H1 (cell line): ENCODE measurements at regions not wholly inside any gene's neighbourhood (a gene's known extent, or its start where the extent isn't known, plus 50 kb on each side); places are given as distances from the start of the nearest gene placed in this dataset.

ENCODE experiments used
- CTCF ChIA-PET: fragments of 300-600 bp; sonication (Branson Sonifier 250); formaldehyde crosslinking; loops from one replicate; lab custom pipeline; 2021; ENCODE audit not compliant: partially characterized antibody; lab: Charles Lee
- POLR2A ChIA-PET: fragments of 300-600 bp; sonication (Branson Sonifier 250); formaldehyde crosslinking; loops from one replicate; lab custom pipeline; 2021; ENCODE audit warnings: inconsistent platforms; ENCODE audit not compliant: partially characterized antibody; lab: Charles Lee
- DNase-seq, 2 experiments: peaks; one replicate each; pipeline versions ENCODE4 v3.0.0 to v3.0.0-alpha.2; 2010 to 2022; ENCODE audit warnings: low spot score in 2 of 2, low read depth in 1 of 2, mixed read lengths in 1 of 2
- FAIRE-seq: peaks from 2 replicates; lab custom pipeline; 2011; peaks lifted over from hg19 to GRCh38; lab: Jason Lieb, UNC
- H2AFZ ChIP-seq: 2 replicates; pipeline ENCODE4 v1.8.1; 2012; ENCODE audit warnings: low read length, inconsistent platforms
- H2AK5ac ChIP-seq: 2 replicates; pipeline ENCODE4 v1.6.1; 2013; ENCODE audit warnings: low read depth, low read length
- H2BK120ac ChIP-seq: replicated peaks from 2 replicates; pipeline ENCODE3; 2013; ENCODE audit warnings: low read depth, low read length, inconsistent platforms
- H2BK12ac ChIP-seq: 2 replicates; pipeline ENCODE4 v1.6.1; 2013; ENCODE audit warnings: low read depth, low read length
- H2BK15ac ChIP-seq: 2 replicates; pipeline ENCODE4 v1.6.1; 2013; ENCODE audit warnings: low read length
- H2BK20ac ChIP-seq: 2 replicates; pipeline ENCODE4 v1.6.1; 2013; ENCODE audit warnings: low read length
- H2BK5ac ChIP-seq: 2 replicates; pipeline ENCODE4 v1.6.1; 2013; ENCODE audit warnings: low read depth, low read length
- H3K14ac ChIP-seq: 2 replicates; pipeline ENCODE4 v1.6.1; 2013; ENCODE audit warnings: inconsistent platforms; ENCODE audit not compliant: insufficient read length
- H3K18ac ChIP-seq: 2 replicates; pipeline ENCODE4 v1.6.1; 2013; ENCODE audit warnings: low read length; ENCODE audit errors: extremely low read depth
- H3K23ac ChIP-seq: 2 replicates; pipeline ENCODE4 v1.6.1; 2013; ENCODE audit warnings: inconsistent platforms; ENCODE audit not compliant: insufficient read length
- H3K23me2 ChIP-seq: 2 replicates; pipeline ENCODE4 v1.6.1; 2013; ENCODE audit warnings: low read depth, low read length
- H3K27ac ChIP-seq: 2 replicates; pipeline ENCODE4 v1.6.1; 2011; ENCODE audit warnings: low read depth, low read length, inconsistent platforms
- H3K27me3 ChIP-seq, 4 experiments: replicated peaks in 1 of 4; 1 replicate in 1 of 4; 2 replicates in 3 of 4; pipeline versions ENCODE4 v1.6.1 to v1.8.1; 2011 to 2013; ENCODE audit warnings: low read length in 3 of 4, mild to moderate bottlenecking in 3 of 4, inconsistent platforms in 2 of 4, mixed read lengths in 2 of 4, moderate library complexity in 1 of 4; ENCODE audit not compliant: control insufficient read depth in 3 of 4, insufficient read depth in 3 of 4; ENCODE audit errors: extremely low read depth in 1 of 4
- H3K36me3 ChIP-seq, 4 experiments: 2 replicates each; pipeline versions ENCODE4 v1.6.1 to v1.8.1; 2011 to 2013; ENCODE audit warnings: mild to moderate bottlenecking in 4 of 4, low read length in 3 of 4, moderate library complexity in 2 of 4, control low read depth in 1 of 4, inconsistent platforms in 1 of 4; ENCODE audit not compliant: insufficient read depth in 4 of 4, control insufficient read depth in 2 of 4
- H3K4ac ChIP-seq: replicated peaks from 2 replicates; pipeline ENCODE3; 2013; ENCODE audit warnings: low read length, low read depth, mixed read lengths, inconsistent platforms; ENCODE audit not compliant: insufficient read length
- H3K4me1 ChIP-seq, 4 experiments: replicated peaks in 1 of 4; 1 replicate in 1 of 4; 2 replicates in 3 of 4; pipeline versions ENCODE4 v1.6.1 to v1.8.1; 2011 to 2013; ENCODE audit warnings: low read length in 3 of 4, inconsistent platforms in 2 of 4, mixed read lengths in 1 of 4; ENCODE audit not compliant: insufficient read depth in 4 of 4, control insufficient read depth in 3 of 4
- H3K4me2 ChIP-seq, 2 experiments: 2 replicates each; pipeline versions ENCODE4 v1.6.1 to v1.8.1; 2011 to 2013; ENCODE audit warnings: low read depth in 2 of 2, low read length in 2 of 2, control low read depth in 1 of 2, inconsistent platforms in 1 of 2, mild to moderate bottlenecking in 1 of 2; ENCODE audit not compliant: insufficient read depth in 1 of 2
- H3K4me3 ChIP-seq, 4 experiments: fragments of 200-600, 300-600 bp in 1 of 4; sonication (generic), shearing (Covaris generic), sonication (Bioruptor Twin) in 1 of 4; 2 replicates each; pipeline versions ENCODE4 v1.5.1 to v1.8.1; 2011 to 2016; ENCODE audit warnings: low read length in 4 of 4, low read depth in 3 of 4, control low read depth in 2 of 4, inconsistent platforms in 2 of 4, mild to moderate bottlenecking in 2 of 4, mixed read lengths in 1 of 4, moderate library complexity in 1 of 4; ENCODE audit not compliant: insufficient read depth in 2 of 4; ENCODE audit errors: extremely low read depth in 1 of 4
- H3K56ac ChIP-seq: replicated peaks from 2 replicates; pipeline ENCODE3; 2013; ENCODE audit warnings: low read depth, mild to moderate bottlenecking, mixed read lengths, low read length, inconsistent platforms; ENCODE audit not compliant: insufficient read length
- H3K79me1 ChIP-seq: 2 replicates; pipeline ENCODE4 v1.6.1; 2013; ENCODE audit warnings: low read depth, low read length, control low read depth
- H3K79me2 ChIP-seq, 2 experiments: 2 replicates each; pipeline versions ENCODE4 v1.6.1 to v1.8.1; 2012 to 2013; ENCODE audit warnings: low read length in 2 of 2, mild to moderate bottlenecking in 2 of 2, inconsistent platforms in 1 of 2; ENCODE audit not compliant: insufficient read depth in 2 of 2, control insufficient read depth in 1 of 2
- H3K9ac ChIP-seq, 4 experiments: replicated peaks in 1 of 4; 1 replicate in 1 of 4; 2 replicates in 3 of 4; pipeline versions ENCODE4 v1.6.1 to v1.8.1; 2011 to 2013; ENCODE audit warnings: low read depth in 3 of 4, low read length in 3 of 4, control low read depth in 2 of 4, mild to moderate bottlenecking in 2 of 4, moderate library complexity in 2 of 4, inconsistent platforms in 1 of 4; ENCODE audit errors: extremely low read depth in 1 of 4
- H3K9me3 ChIP-seq, 2 experiments: 2 replicates each; pipeline versions ENCODE4 v1.6.1 to v1.8.1; 2012 to 2013; ENCODE audit warnings: mild to moderate bottlenecking in 2 of 2, moderate library complexity in 2 of 2, control low read depth in 1 of 2, inconsistent platforms in 1 of 2, low read depth in 1 of 2, low read length in 1 of 2, mixed read lengths in 1 of 2; ENCODE audit not compliant: insufficient read depth in 2 of 2
- H4K20me1 ChIP-seq, 2 experiments: replicated peaks in 1 of 2; 2 replicates each; pipeline versions ENCODE3 to v1.8.1; 2011 to 2013; ENCODE audit warnings: inconsistent platforms in 2 of 2, low read length in 2 of 2, mild to moderate bottlenecking in 1 of 2; ENCODE audit not compliant: insufficient read depth in 2 of 2, control insufficient read depth in 1 of 2
- H4K5ac ChIP-seq: 2 replicates; pipeline ENCODE4 v1.6.1; 2013; ENCODE audit warnings: low read length, low read depth, mixed read lengths, inconsistent platforms; ENCODE audit not compliant: insufficient read length
- H4K8ac ChIP-seq: 2 replicates; pipeline ENCODE4 v1.8.0; 2013; ENCODE audit warnings: mild to moderate bottlenecking, moderate library complexity, low read length, inconsistent platforms; ENCODE audit not compliant: insufficient read depth; ENCODE audit errors: extremely low read depth
- H4K91ac ChIP-seq: replicated peaks from 2 replicates; pipeline ENCODE3; 2013; ENCODE audit warnings: low read length, mixed read lengths, inconsistent platforms; ENCODE audit not compliant: insufficient read length
- BCL11A ChIP-seq, 2 experiments: IDR thresholded peaks; one replicate each; pipeline ENCODE4 v1.6.1; 2011; ENCODE audit warnings: low read depth in 2 of 2, low read length in 2 of 2, mild to moderate bottlenecking in 2 of 2
- RXRA ChIP-seq: IDR thresholded peaks from 2 replicates; pipeline ENCODE4 v1.6.1; 2011; ENCODE audit warnings: low read depth, mild to moderate bottlenecking, low read length, moderate library complexity; ENCODE audit not compliant: insufficient read depth
- SIX5 ChIP-seq: IDR thresholded peaks from 2 replicates; pipeline ENCODE4 v1.6.1; 2011; ENCODE audit warnings: mild to moderate bottlenecking, low read depth, low read length
- SRF ChIP-seq: IDR thresholded peaks from 2 replicates; pipeline ENCODE4 v1.6.1; 2011; ENCODE audit warnings: mild to moderate bottlenecking, low read depth, low read length, moderate library complexity
- WGBS, 2 experiments: shearing (Covaris generic) in 1 of 2; methylation state at CpG; one replicate each; pipeline versions ENCODE4 v1.1.6 to v1.1.7; 2013 to 2015; ENCODE audit warnings: low lambda C conversion rate in 2 of 2, mixed read lengths in 2 of 2, inconsistent platforms in 1 of 2, low coverage in 1 of 2, missing lambda C conversion rate in 1 of 2; ENCODE audit not compliant: insufficient replicate concordance in 2 of 2, insufficient coverage in 1 of 2, insufficient read length in 1 of 2; ENCODE audit errors: extremely low coverage in 1 of 2, missing lambda C conversion rate in 1 of 2; 5-methylcytosine and 5-hydroxymethylcytosine counted together

DNA sequence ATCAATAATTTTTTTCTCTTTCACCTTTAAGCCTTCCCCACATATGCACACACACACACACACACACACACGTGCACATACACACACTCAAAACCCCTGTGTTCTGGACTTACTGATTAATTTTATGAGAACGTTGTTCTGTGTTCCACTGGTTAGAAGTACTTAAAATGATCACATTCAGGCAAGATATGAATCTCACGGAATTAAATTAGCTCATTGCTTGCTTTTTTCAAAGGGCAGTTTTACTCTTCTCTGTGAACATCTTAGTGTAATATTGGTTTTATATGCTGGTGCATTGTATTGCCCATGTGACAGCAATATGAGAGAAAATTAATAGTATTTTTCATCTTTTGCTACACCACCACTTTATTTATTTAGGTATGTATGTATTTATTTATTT lies 377.3 kb upstream of the RBFOX1 start:
- H3K9ac ChIP-seq: no peak overlapping the region
- no peak overlapping the region for H3K14ac ChIP-seq
- TF ChIP-seq BCL11A (IDR thresholded peaks at IDR 0.05; ENCODE audit: low read depth in 2 of 2, low read length in 2 of 2) (no peak), SRF (no peak), RXRA (no peak), SIX5 (no peak)
- DNase-seq (no peak), FAIRE-seq (no peak)
- no peaks in the 10 kb centered on the region for H3K27me3 ChIP-seq
- no peak overlapping the region for H4K91ac ChIP-seq
- no peaks in the 10 kb centered on the region for H3K36me3 ChIP-seq
- H2BK15ac ChIP-seq: no peak overlapping the region
- ChIA-PET CTCF (interaction anchor here (0.7 to 1.4 kb wide), 3 partner anchors 12 to 16 kb away, joined by 3 to 4 read pairs (median 4); no protein-coding TSS in a partner anchor), POLR2A (no interaction called here)
- no peak overlapping the region for H3K4ac ChIP-seq
- H3K56ac ChIP-seq: no peak overlapping the region
- H4K8ac ChIP-seq: no peak overlapping the region
- H2BK20ac ChIP-seq: no peak overlapping the region
- H3K79me1 ChIP-seq: no peaks in the 10 kb centered on the region
- H3K4me2 ChIP-seq: no peak overlapping the region
- no peak overlapping the region for H2BK5ac ChIP-seq
- H3K23ac ChIP-seq: no peak overlapping the region
- H3K18ac ChIP-seq: no peak overlapping the region
- no peak overlapping the region for H3K27ac ChIP-seq
- no peaks in the 10 kb centered on the region for H3K79me2 ChIP-seq
- no peak overlapping the region for H2AFZ ChIP-seq
- H2BK12ac ChIP-seq: no peak overlapping the region
- H4K5ac ChIP-seq: no peak overlapping the region
- H3K4me1 ChIP-seq: no peaks in the 10 kb centered on the region
- H2BK120ac ChIP-seq: no peak overlapping the region
- no peaks in the 10 kb centered on the region for H3K9me3 ChIP-seq
- H4K20me1 ChIP-seq: no peaks in the 10 kb centered on the region
- H3K4me3 ChIP-seq: no peak overlapping the region
- WGBS, 2 experiments: 68% methylated on average over 3 of the region's 3 CpGs; no CpG with 5 or more reads in 1 of the 2 experiments
- no peak overlapping the region for H2AK5ac ChIP-seq
- no peaks in the 10 kb centered on the region for H3K23me2 ChIP-seq
